ENCODE measurements at regions not wholly inside any gene's neighbourhood (a gene's known extent, or its start where the extent isn't known, plus 50 kb on each side); places are given as distances from the start of the nearest gene placed in this dataset.
"Not testable (repeated sequence)": the region's sequence is repeated elsewhere in the genome, so short reads cannot be mapped to it uniquely, and the experiment has no call there.

DNA sequence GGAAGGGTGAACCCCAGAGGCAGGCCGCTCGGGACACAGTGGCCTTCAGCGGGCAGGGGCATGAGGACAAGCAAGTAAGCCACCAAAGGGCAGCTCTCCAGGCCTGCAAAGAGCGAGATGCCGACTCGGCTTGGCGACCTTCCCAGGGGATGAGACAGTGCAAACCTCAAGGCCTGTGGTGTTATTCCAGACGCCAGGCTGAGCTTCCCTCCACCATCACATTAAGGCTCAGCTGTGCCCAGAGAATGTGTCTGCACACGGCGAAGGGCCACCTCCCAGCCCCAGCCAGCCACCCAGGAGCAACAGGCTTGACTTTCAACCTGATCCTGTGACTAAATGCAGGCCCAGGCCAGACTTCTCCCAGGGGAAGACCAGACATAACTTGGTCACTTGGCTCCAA is 251.4 kb downstream of the SOX9 start:
- DNase-seq = no peak

GRCh38 chr17:72373910-72374741 is 253.3 kb downstream of the SOX9 start:
- DNase-seq = no peak

- no peak for DNase-seq
These were observed 255.9 kb downstream of the SOX9 start for GRCh38 chr17:72376526-72377345.

- DNase-seq = no peak
These were observed 257.9 kb downstream of the SOX9 start for GRCh38 chr17:72378414-72379390.

GRCh38 chr17:72379516-72379915 is 258.7 kb downstream of the SOX9 start:
- no peak for DNase-seq

GRCh38 chr17:72380120-72380519 is 259.3 kb downstream of the SOX9 start:
- no peak for DNase-seq

GRCh38 chr17:72380737-72381136 is 259.9 kb downstream of the SOX9 start:
- DNase-seq = no peak

DNA sequence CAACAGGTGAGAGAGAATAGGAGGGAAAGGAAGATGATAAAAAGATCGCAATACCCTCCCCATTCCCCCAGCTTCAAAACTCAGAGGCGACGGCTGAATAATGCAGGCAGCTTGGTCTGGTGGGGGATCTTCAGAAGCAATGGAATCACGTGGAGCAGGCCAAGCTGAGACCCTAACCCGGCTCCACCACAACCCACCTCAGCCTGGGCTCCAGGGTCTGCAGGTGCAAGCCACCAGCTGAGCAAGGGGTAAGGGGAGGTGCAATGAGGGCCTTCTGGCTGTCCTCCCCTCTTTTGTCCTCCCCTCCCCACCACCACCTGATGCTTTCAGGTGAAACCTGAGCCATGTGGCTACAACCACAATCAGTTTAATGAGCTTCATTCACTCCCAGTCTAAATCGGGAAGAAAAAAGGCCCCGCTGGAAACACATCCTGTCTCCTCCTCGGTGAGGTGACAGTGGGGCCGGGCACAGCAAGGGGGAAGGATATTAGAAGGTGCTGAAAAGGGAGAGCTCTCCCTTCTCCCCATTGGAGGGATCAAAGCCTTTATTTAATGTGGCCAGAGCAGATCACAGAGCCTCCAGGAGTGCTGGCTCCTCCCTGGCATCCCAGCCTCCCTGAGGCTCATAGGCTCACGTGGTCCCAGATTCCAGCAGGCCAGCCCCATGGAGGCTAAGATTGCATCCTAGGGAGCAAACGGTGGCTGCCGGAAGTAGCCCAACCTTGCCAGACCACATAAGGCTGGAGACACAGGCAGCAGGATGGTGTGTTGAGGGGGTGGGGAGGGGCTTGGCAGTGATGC is 261.0 kb downstream of the SOX9 start:
- DNase-seq = no peak

- no peak for DNase-seq
These were observed 262.3 kb downstream of the SOX9 start for GRCh38 chr17:72382971-72383722.

DNA sequence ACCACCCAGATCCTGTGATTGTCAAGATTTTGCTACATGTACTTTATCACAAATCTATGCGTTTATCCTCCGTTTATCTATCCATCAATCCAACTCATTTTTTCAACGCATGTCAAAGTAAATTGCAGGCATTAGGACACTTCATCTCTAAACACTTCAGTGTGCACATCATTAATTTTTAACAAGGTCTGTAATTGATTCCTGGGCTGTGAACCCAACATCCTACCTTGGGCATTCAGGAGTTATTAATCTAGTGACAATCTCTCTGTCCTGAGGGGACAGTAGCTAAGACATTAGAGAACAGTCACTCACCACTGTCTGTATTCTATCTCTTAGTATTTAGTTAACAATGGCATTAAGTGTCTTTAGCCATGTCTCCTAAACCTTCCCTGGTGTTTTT is 264.7 kb downstream of the SOX9 start:
- DNase-seq = no peak

DNA sequence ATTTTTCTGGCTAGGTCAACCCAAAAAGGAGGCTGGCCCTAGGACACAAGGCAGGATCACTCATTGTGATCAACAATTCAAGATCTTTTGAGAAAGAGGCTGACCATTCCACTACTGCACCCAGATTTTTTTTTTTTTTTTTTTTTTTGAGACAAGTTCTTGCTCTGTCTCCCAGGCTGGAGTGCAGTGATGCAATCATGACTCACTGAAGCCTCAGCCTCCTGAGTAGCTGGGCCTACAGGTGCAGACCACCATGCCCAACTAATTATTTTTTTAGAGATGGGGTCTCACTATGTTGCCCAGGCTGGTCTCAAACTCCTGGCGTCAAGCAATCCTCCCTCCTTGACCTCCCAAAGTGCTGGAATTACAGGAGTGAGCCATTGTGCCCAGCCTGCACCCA is 265.4 kb downstream of the SOX9 start:
- DNase-seq = not testable (repeated sequence)

- DNase-seq = no peak
These were observed 265.9 kb downstream of the SOX9 start for GRCh38 chr17:72386619-72387237.

- no peak for DNase-seq
These were observed 266.7 kb downstream of the SOX9 start for GRCh38 chr17:72387487-72387886.

DNA sequence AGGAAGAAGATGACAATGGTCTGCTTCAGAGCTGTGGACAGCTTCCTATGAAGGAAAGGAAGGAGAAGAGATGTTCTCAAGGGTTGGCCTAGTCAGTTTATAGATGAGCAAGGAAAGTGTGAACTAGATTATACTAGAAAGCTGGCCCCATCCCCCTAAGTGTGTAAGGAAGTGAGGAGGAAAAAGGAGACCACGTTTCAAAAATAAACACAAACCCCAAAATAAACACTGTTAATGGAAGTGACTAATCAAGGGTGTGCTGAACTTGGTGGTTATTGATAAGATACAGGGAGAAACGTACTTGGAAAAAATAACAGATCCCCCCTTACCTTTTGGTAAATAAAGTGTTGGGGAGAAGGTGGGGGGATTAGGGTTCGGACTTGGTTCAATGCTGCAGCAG is 267.1 kb downstream of the SOX9 start:
- DNase-seq = no peak

GRCh38 chr17:72388765-72389473 is 268.1 kb downstream of the SOX9 start:
- DNase-seq = no peak

DNA sequence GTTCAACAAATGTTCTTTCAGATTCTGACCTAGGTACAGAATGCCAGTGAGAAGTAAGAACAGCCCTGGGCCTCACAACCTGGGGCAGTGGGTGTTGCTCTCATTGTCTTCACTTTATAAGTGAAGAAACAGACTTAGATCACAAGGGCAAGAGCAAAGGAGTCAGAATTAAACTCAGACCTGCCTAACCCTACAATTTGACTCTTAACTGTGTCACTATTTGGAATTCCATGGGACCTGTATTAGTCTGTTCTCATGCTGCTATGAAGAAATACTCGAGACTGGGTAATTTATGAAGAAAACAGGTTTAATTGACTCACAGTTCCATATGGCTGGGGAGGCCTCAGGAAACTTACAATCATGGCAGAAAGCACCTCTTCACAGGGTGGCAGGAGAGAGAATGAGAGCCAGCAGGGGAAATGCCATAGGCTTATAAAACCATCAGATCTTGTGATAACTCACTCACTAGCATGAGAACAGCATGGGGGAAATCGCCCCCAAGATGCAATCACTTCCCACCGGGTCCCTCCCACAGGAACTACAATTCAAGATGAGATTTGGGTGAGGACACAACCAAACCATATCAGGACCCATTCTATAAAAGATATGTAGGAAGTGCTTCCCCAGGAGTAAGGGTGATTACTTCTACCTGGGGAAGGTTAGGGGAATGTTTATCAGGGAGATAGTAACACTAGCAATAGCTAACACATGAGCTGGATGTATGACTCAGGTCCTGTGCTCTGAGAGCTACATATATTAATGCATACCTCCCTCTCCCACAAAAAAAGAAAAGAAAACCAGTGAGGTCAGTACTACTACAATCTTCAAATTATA is 270.1 kb downstream of the SOX9 start:
- DNase-seq = no peak

DNA sequence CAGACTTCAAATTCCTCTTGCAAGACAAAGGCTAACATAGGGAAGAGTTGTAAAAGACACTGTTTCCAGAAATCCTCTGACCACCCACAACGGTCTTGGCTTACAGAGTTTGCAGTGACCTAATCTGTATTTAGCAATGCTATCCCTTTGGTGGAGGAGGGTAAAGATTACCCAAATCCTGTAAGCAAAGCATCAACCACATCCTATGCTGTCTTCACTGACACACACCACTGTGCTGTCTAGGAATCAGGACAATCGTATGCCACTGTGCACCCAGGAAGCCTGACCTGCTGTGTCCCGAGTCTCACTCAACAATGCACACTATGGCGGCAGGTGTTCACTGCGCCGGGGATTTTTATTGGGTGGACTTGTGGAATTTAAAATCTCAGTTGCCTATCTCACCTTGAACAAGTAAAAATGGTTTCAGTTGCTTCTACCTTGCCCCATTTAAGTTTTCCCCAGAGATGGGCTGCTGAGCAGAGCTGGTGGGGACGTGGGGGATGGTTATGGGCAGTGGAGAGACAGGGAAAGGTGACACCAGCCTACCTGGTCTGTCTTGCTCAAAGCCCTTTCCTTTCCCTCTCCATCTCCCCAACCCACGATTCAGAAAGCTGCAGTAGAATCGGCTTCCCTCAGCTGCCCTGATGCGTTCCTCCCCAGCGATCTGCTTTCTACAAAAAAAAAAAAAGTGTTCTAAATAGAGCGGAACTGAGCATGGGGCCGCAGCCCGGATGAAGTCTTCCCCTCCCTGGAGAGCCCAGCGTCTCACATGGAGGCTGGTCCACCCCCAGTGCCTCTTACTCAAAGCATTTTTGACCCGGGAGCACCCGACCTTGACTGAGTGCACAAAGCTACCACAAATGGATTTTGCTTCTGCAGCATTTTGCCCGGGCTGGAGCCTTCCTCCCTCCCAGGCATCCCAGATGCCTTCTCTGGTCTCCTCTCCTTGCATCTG is 271.5 kb downstream of the SOX9 start:
- no peak for DNase-seq

GRCh38 chr17:72393553-72393952 is 272.7 kb downstream of the SOX9 start:
- DNase-seq = no peak

Data from cortex of kidney (tissue), 1 donor.